ENCODE measurements at regions not wholly inside any gene's neighbourhood (a gene's known extent, or its start where the extent isn't known, plus 50 kb on each side); places are given as distances from the start of the nearest gene placed in this dataset.

DNA sequence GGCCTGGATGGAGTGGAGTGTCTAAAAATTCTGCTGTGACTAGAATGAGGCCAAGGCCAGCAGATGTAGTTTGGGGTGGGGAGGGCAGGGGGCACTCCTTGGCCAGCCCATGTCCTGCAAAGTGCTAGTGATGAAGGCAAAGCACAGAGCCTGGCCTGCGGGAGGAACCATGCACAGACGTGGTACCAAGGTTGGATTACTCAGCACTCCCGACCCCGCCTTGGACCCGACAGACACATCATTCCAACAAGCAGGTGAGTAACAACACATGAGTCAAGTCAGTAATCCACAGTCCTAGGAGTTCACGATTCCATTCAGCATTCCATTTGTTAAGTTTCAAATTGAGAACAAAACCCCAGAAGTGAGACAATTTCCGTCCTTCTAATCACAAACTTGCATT lies 317.3 kb downstream of the TCERG1L start:
- ChIA-PET POLR2A (no interaction called here), CTCF (no interaction called here)
- no peak overlapping the region for H3K4me3 ChIP-seq (ENCODE audit: low read depth in 2 of 2, low read length in 2 of 2)
- TF ChIP-seq, protein P1, sequence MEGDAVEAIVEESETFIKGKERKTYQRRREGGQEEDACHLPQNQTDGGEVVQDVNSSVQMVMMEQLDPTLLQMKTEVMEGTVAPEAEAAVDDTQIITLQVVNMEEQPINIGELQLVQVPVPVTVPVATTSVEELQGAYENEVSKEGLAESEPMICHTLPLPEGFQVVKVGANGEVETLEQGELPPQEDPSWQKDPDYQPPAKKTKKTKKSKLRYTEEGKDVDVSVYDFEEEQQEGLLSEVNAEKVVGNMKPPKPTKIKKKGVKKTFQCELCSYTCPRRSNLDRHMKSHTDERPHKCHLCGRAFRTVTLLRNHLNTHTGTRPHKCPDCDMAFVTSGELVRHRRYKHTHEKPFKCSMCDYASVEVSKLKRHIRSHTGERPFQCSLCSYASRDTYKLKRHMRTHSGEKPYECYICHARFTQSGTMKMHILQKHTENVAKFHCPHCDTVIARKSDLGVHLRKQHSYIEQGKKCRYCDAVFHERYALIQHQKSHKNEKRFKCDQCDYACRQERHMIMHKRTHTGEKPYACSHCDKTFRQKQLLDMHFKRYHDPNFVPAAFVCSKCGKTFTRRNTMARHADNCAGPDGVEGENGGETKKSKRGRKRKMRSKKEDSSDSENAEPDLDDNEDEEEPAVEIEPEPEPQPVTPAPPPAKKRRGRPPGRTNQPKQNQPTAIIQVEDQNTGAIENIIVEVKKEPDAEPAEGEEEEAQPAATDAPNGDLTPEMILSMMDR (IDR thresholded peaks at IDR 0.05) = no peak
- TF ChIP-seq, protein P2, sequence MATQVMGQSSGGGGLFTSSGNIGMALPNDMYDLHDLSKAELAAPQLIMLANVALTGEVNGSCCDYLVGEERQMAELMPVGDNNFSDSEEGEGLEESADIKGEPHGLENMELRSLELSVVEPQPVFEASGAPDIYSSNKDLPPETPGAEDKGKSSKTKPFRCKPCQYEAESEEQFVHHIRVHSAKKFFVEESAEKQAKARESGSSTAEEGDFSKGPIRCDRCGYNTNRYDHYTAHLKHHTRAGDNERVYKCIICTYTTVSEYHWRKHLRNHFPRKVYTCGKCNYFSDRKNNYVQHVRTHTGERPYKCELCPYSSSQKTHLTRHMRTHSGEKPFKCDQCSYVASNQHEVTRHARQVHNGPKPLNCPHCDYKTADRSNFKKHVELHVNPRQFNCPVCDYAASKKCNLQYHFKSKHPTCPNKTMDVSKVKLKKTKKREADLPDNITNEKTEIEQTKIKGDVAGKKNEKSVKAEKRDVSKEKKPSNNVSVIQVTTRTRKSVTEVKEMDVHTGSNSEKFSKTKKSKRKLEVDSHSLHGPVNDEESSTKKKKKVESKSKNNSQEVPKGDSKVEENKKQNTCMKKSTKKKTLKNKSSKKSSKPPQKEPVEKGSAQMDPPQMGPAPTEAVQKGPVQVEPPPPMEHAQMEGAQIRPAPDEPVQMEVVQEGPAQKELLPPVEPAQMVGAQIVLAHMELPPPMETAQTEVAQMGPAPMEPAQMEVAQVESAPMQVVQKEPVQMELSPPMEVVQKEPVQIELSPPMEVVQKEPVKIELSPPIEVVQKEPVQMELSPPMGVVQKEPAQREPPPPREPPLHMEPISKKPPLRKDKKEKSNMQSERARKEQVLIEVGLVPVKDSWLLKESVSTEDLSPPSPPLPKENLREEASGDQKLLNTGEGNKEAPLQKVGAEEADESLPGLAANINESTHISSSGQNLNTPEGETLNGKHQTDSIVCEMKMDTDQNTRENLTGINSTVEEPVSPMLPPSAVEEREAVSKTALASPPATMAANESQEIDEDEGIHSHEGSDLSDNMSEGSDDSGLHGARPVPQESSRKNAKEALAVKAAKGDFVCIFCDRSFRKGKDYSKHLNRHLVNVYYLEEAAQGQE (IDR thresholded peaks at IDR 0.05; ENCODE audit: insufficient read depth in 1 of 2, low read depth in 2 of 2, low read length in 1 of 2) = no peak
- TF ChIP-seq TCF7L2 (IDR thresholded peaks at IDR 0.05; ENCODE audit: low read depth, low read length) (no peak), POLR2AphosphoS5 (IDR thresholded peaks at IDR 0.05; ENCODE audit: low read depth, low read length) (no peak), SIN3A (IDR thresholded peaks at IDR 0.05; ENCODE audit: borderline replicate concordance, insufficient read depth, low read depth, low read length) (no peak)
- in situ Hi-C loops (cut with HindIII; ENCODE audit: low pct_unique_long_range_greater_than_20kb, low sequenced_read_pairs) (no loop called here), intact Hi-C loops (cut with micrococcal nuclease; ENCODE audit: unreplicated experiment) (no loop called here)
- no peaks in the 10 kb centered on the region; the same call in 1 of the 2 replicates for H3K9me3 ChIP-seq (ENCODE audit: control insufficient read depth, insufficient read depth, low read depth, low read length)
- no TSS peak for BruUV-seq (replicated peaks)
- H3K36me3 ChIP-seq (ENCODE audit: control insufficient read depth, insufficient read depth, low read length) = no peaks in the 10 kb centered on the region
- H3K27me3 ChIP-seq (ENCODE audit: control insufficient read depth, insufficient read depth, low read length) = peaks cover 39% of the 10 kb centered on the region
- no peak overlapping the region for H3K27ac ChIP-seq (ENCODE audit: low read length)
- DNase-seq (ENCODE audit: low read depth, low spot score) = no peak
- ATAC-seq = no peak
- H3K4me1 ChIP-seq (ENCODE audit: control insufficient read depth, insufficient read depth, low read length) = no peaks in the 10 kb centered on the region

DNA sequence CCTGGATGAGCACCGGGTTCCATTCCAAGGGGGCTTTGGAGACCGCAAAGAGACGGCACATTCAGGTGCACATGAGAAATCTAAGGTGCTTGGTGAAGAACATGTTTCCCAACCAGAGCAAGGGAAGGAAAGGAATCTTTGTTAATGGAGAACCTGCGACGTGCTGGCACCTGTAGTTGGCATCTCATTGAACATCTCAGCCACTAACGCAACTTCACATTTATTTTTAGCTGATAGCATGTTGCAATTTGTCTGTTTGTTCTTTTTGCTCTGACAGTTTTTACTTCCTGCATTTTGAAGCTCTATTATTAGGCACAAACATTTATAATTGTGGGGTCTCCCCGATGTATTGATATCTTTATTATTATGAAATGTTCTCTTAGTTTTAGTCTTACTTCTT lies 316.7 kb downstream of the TCERG1L start:
- ChIA-PET POLR2A (no interaction called here), CTCF (no interaction called here)
- in situ Hi-C loops (cut with HindIII; ENCODE audit: low pct_unique_long_range_greater_than_20kb, low sequenced_read_pairs) = no loop called here

More for the DNA sequence above, 316.7 kb downstream of the TCERG1L start:
- ATAC-seq (no peak), DNase-seq (ENCODE audit: low read depth, low spot score) (no peak)
- no TSS peak for BruUV-seq (replicated peaks)
- no peaks in the 10 kb centered on the region for H3K4me1 ChIP-seq (ENCODE audit: control insufficient read depth, insufficient read depth, low read length)
- no peak for TF ChIP-seq SIN3A (IDR thresholded peaks at IDR 0.05; ENCODE audit: borderline replicate concordance, insufficient read depth, low read depth, low read length)
- TF ChIP-seq TCF7L2 (IDR thresholded peaks at IDR 0.05; ENCODE audit: low read depth, low read length) = no peak
- TF ChIP-seq, protein P2 (IDR thresholded peaks at IDR 0.05; ENCODE audit: insufficient read depth in 1 of 2, low read depth in 2 of 2, low read length in 1 of 2) = no peak
- intact Hi-C loops (cut with micrococcal nuclease; ENCODE audit: unreplicated experiment) = no loop called here
- H3K36me3 ChIP-seq (ENCODE audit: control insufficient read depth, insufficient read depth, low read length) = no peaks in the 10 kb centered on the region
- no peak overlapping the region for H3K27ac ChIP-seq (ENCODE audit: low read length)
- H3K4me3 ChIP-seq (ENCODE audit: low read depth in 2 of 2, low read length in 2 of 2) = no peak overlapping the region
- peaks cover 39% of the 10 kb centered on the region for H3K27me3 ChIP-seq (ENCODE audit: control insufficient read depth, insufficient read depth, low read length)
- H3K9me3 ChIP-seq (ENCODE audit: control insufficient read depth, insufficient read depth, low read depth, low read length) = no peaks in the 10 kb centered on the region; the same call in 1 of the 2 replicates
